Common myeloid progenitor, CD34-positive (primary cell): ENCODE measurements at regions not wholly inside any gene's neighbourhood (a gene's known extent, or its start where the extent isn't known, plus 50 kb on each side); places are given as distances from the start of the nearest gene placed in this dataset.

ENCODE experiments used
- CTCF ChIA-PET: fragments of 350-600 bp; sonication (Branson Sonifier 250); formaldehyde crosslinking; loops from one replicate; lab custom pipeline; 2021; ENCODE audit warnings: antibody characterized with exemption; lab: Charles Lee
- POLR2A ChIA-PET: fragments of 350-600 bp; sonication (Branson Sonifier 250); formaldehyde crosslinking; loops from one replicate; lab custom pipeline; 2021; ENCODE audit warnings: antibody characterized with exemption; lab: Charles Lee
- DNase-seq, 3 donors: peaks; one replicate each; pipeline versions ENCODE4 v3.0.0 to v3.0.0-alpha.2; 2013
- H3K27ac ChIP-seq, 2 experiments: 1 replicate in 1 of 2; 2 replicates in 1 of 2; pipeline ENCODE4 v1.7.0; 2013; ENCODE audit warnings: inconsistent platforms in 2 of 2, low read length in 2 of 2, mild to moderate bottlenecking in 2 of 2, low read depth in 1 of 2, moderate library complexity in 1 of 2; ENCODE audit not compliant: severe bottlenecking in 2 of 2, insufficient read depth in 1 of 2, poor library complexity in 1 of 2
- H3K27me3 ChIP-seq, 5 experiments: replicated peaks in 2 of 5; 1 replicate in 3 of 5; 2 replicates in 2 of 5; pipeline versions ENCODE4 v1.6.1 to v1.7.0; 2013; ENCODE audit warnings: low read length in 4 of 5, mild to moderate bottlenecking in 2 of 5, moderate library complexity in 2 of 5, inconsistent platforms in 1 of 5; ENCODE audit not compliant: insufficient read depth in 5 of 5, control insufficient read depth in 4 of 5
- H3K36me3 ChIP-seq, 4 experiments: 1 replicate in 2 of 4; 2 replicates in 2 of 4; pipeline versions ENCODE4 v1.6.1 to v1.7.0; 2013; ENCODE audit warnings: low read length in 3 of 4, control low read depth in 1 of 4, mild to moderate bottlenecking in 1 of 4; ENCODE audit not compliant: control insufficient read depth in 4 of 4, insufficient read depth in 4 of 4
- H3K4me1 ChIP-seq, 4 experiments: 1 replicate in 3 of 4; 2 replicates in 1 of 4; pipeline versions ENCODE4 v1.6.1 to v1.7.1; 2013; ENCODE audit warnings: low read length in 3 of 4, mild to moderate bottlenecking in 3 of 4, control low read depth in 1 of 4, inconsistent platforms in 1 of 4, moderate library complexity in 1 of 4; ENCODE audit not compliant: control insufficient read depth in 4 of 4, insufficient read depth in 4 of 4; ENCODE audit errors: control extremely low read depth in 1 of 4
- H3K4me3 ChIP-seq, 7 experiments: 1 replicate in 4 of 7; 2 replicates in 3 of 7; pipeline versions ENCODE4 v1.5.1 to v1.7.0; 2013; ENCODE audit warnings: mild to moderate bottlenecking in 7 of 7, low read length in 6 of 7, moderate library complexity in 6 of 7, inconsistent platforms in 2 of 7, low read depth in 2 of 7, control low read depth in 1 of 7; ENCODE audit not compliant: insufficient read depth in 4 of 7, control insufficient read depth in 1 of 7; ENCODE audit errors: extremely low read depth in 1 of 7
- H3K9me3 ChIP-seq, 5 experiments: 1 replicate in 4 of 5; 2 replicates in 1 of 5; pipeline versions ENCODE4 v1.6.1 to v1.7.1; 2013; ENCODE audit warnings: low read length in 4 of 5, mild to moderate bottlenecking in 2 of 5, inconsistent platforms in 1 of 5, low read depth in 1 of 5, moderate library complexity in 1 of 5; ENCODE audit not compliant: control insufficient read depth in 4 of 5, insufficient read depth in 2 of 5; ENCODE audit errors: control extremely low read depth in 1 of 5
- WGBS: methylation state at CpG from one replicate; pipeline ENCODE4 v1.1.5; 2013; ENCODE audit not compliant: insufficient coverage; 5-methylcytosine and 5-hydroxymethylcytosine counted together

GRCh38 chr10:91567815-91568214 lies 65.1 kb downstream of the PPP1R3C start:
- POLR2A ChIA-PET, result no interaction called here
- Histone ChIP-seq H3K4me3 (no peak overlapping the region), H3K4me1 (peaks cover 0 to 4% (median 0%) of the 10 kb centered on the region in 4 experiments), H3K27me3 (no peaks in the 10 kb centered on the region), H3K27ac (no peak overlapping the region), H3K36me3 (no peaks in the 10 kb centered on the region), H3K9me3 (peaks cover 0 to 2% (median 0%) of the 10 kb centered on the region in 5 experiments)
- CTCF ChIA-PET, result no interaction called here
- no peak for DNase-seq
- WGBS, result 100% methylated on average over 1 of the region's 3 CpGs

- Histone ChIP-seq H3K27ac (no peak overlapping the region), H3K4me1 (no peaks in the 10 kb centered on the region), H3K27me3 (no peaks in the 10 kb centered on the region), H3K9me3 (peaks cover 0 to 3% (median 0%) of the 10 kb centered on the region in 5 experiments), H3K4me3 (no peak overlapping the region), H3K36me3 (no peaks in the 10 kb centered on the region)
- ChIA-PET CTCF (interaction anchor here (1.0 kb wide), 1 partner anchor 85 kb away, joined by 3 read pairs; no protein-coding TSS in a partner anchor), POLR2A (no interaction called here)
- no CpG with 5 or more reads among the region's 3 CpGs for WGBS
- DNase-seq, result no peak
Observed at GRCh38 chr10:91566115-91566514, 66.8 kb downstream of the PPP1R3C start.

- Histone ChIP-seq H3K4me1 (no peaks in the 10 kb centered on the region), H3K27me3 (no peaks in the 10 kb centered on the region)
- CTCF ChIA-PET, result no interaction called here
Observed at GRCh38 chr10:91565226-91565625, 67.6 kb downstream of the PPP1R3C start.

GRCh38 chr10:91564508-91564907 lies 68.4 kb downstream of the PPP1R3C start:
- no peak for DNase-seq
- WGBS, result no CpG with 5 or more reads among the region's 4 CpGs
- no peak overlapping the region for H3K27ac ChIP-seq
- POLR2A ChIA-PET, result no interaction called here
- no peaks in the 10 kb centered on the region for H3K36me3 ChIP-seq
- H3K4me1 ChIP-seq, result no peaks in the 10 kb centered on the region
- H3K27me3 ChIP-seq, result no peaks in the 10 kb centered on the region
- H3K4me3 ChIP-seq, result no peak overlapping the region
- peaks cover 0 to 3% (median 0%) of the 10 kb centered on the region in 5 experiments for H3K9me3 ChIP-seq
- CTCF ChIA-PET, result interaction anchor here (0.6 kb wide), 1 partner anchor 13 kb away, joined by 3 read pairs; no protein-coding TSS in a partner anchor

More at GRCh38 chr10:91565226-91565625, 67.6 kb downstream of the PPP1R3C start:
- peaks cover 0 to 3% (median 0%) of the 10 kb centered on the region in 5 experiments for H3K9me3 ChIP-seq
- no peak overlapping the region for H3K27ac ChIP-seq
- no peak for DNase-seq
- POLR2A ChIA-PET, result no interaction called here
- H3K36me3 ChIP-seq, result no peaks in the 10 kb centered on the region
- H3K4me3 ChIP-seq, result no peak overlapping the region
- WGBS, result 100% methylated on average over 2 of the region's 2 CpGs
